SK-N-SH treated with all-trans-retinoic acid at 6 μM for 48 hours (cell line): ENCODE measurements at regions not wholly inside any gene's neighbourhood (a gene's known extent, or its start where the extent isn't known, plus 50 kb on each side); places are given as distances from the start of the nearest gene placed in this dataset.

Source experiments
- ATAC-seq: fragments of 200-7000 bp; cut with Tn5 transposase; 3 replicates; pipeline ENCODE4 v1.9.1; 2020; ENCODE audit warnings: mild to moderate bottlenecking, moderate library complexity
- ARNTL ChIP-seq: fragments of 450-650 bp; formaldehyde crosslinking; IDR thresholded peaks from 2 replicates; pipeline ENCODE4 v1.5.0; 2020; ENCODE audit warnings: low read depth, mild to moderate bottlenecking, moderate library complexity, borderline replicate concordance
- BACH2 ChIP-seq: fragments of 250-450 bp; sonication (Bioruptor Pico); IDR thresholded peaks from 2 replicates; pipeline ENCODE4 v1.9.0; 2021; ENCODE audit warnings: mild to moderate bottlenecking, borderline replicate concordance
- CREB5 ChIP-seq: fragments of 250-450 bp; sonication (Bioruptor Pico); IDR thresholded peaks from 2 replicates; pipeline ENCODE4 v1.5.1; 2020; ENCODE audit warnings: low read depth, mild to moderate bottlenecking, moderate library complexity
- CSDC2 ChIP-seq: fragments of 250-450 bp; sonication (Bioruptor Pico); IDR thresholded peaks from 2 replicates; pipeline ENCODE4 v1.5.0; 2020; ENCODE audit warnings: mild to moderate bottlenecking, moderate library complexity
- CSRNP3 ChIP-seq: fragments of 250-450 bp; sonication (Bioruptor Pico); IDR thresholded peaks from 2 replicates; pipeline ENCODE4 v1.5.1; 2021; ENCODE audit warnings: mild to moderate bottlenecking, moderate library complexity
- GLIS3 ChIP-seq: fragments of 250-450 bp; sonication (Bioruptor Pico); IDR thresholded peaks from 2 replicates; pipeline ENCODE4 v1.5.0; 2020; ENCODE audit warnings: mild to moderate bottlenecking, moderate library complexity
- ISL1 ChIP-seq: fragments of 250-450 bp; sonication (Bioruptor Pico); IDR thresholded peaks from 2 replicates; pipeline ENCODE4 v2.1.2; 2022; ENCODE audit warnings: mild to moderate bottlenecking, moderate library complexity
- OSR1 ChIP-seq: fragments of 250-450 bp; sonication (Bioruptor Pico); IDR thresholded peaks from 2 replicates; pipeline ENCODE4 v1.8.0; 2022; ENCODE audit warnings: moderate library complexity, mild to moderate bottlenecking, inconsistent platforms
- PATZ1 ChIP-seq: fragments of 250-450 bp; sonication (Bioruptor Pico); IDR thresholded peaks from 2 replicates; pipeline ENCODE4 v1.8.0; 2020; ENCODE audit warnings: mild to moderate bottlenecking, moderate library complexity, borderline replicate concordance
- POU6F1 ChIP-seq: fragments of 250-450 bp; sonication (Bioruptor Pico); IDR thresholded peaks from 2 replicates; pipeline ENCODE4 v1.8.0; 2021; ENCODE audit warnings: low read depth, mild to moderate bottlenecking, moderate library complexity, borderline replicate concordance
- PPARA ChIP-seq: fragments of 250-450 bp; sonication (Bioruptor Pico); IDR thresholded peaks from 2 replicates; pipeline ENCODE4 v1.5.0; 2020; ENCODE audit warnings: mild to moderate bottlenecking, borderline replicate concordance
- RARB ChIP-seq: fragments of 250-450 bp; sonication (Bioruptor Pico); IDR thresholded peaks from 2 replicates; pipeline ENCODE4 v1.8.0; 2021; ENCODE audit warnings: mild to moderate bottlenecking, moderate library complexity
- SNAI2 ChIP-seq: fragments of 250-450 bp; sonication (Bioruptor Pico); IDR thresholded peaks from 2 replicates; pipeline ENCODE4 v1.5.0; 2020; ENCODE audit warnings: mild to moderate bottlenecking, moderate library complexity
- TCF4 ChIP-seq: fragments of 250-450 bp; sonication (Bioruptor Pico); IDR thresholded peaks from 2 replicates; pipeline ENCODE4 v1.8.0; 2021; ENCODE audit warnings: mild to moderate bottlenecking, moderate library complexity, borderline replicate concordance
- TOX ChIP-seq: fragments of 250-450 bp; sonication (Bioruptor Pico); IDR thresholded peaks from 2 replicates; pipeline ENCODE4 v1.8.0; 2021; ENCODE audit warnings: mild to moderate bottlenecking, moderate library complexity, borderline replicate concordance
- ZC3H10 ChIP-seq: fragments of 250-450 bp; sonication (Bioruptor Pico); IDR thresholded peaks from 2 replicates; pipeline ENCODE4 v1.5.1; 2021; ENCODE audit warnings: mild to moderate bottlenecking, moderate library complexity
- ZFP3 ChIP-seq: fragments of 250-450 bp; sonication (Bioruptor Pico); IDR thresholded peaks from 2 replicates; pipeline ENCODE4 v1.5.0; 2020; ENCODE audit warnings: mild to moderate bottlenecking, moderate library complexity
- ZNF565 ChIP-seq: fragments of 450-650 bp; formaldehyde crosslinking; conservative IDR thresholded peaks from 2 replicates; pipeline ENCODE4 v1.5.0; 2020; ENCODE audit warnings: low read depth, mild to moderate bottlenecking, moderate library complexity
- ZNF70 ChIP-seq: fragments of 450-650 bp; formaldehyde crosslinking; IDR thresholded peaks from 2 replicates; pipeline ENCODE4 v1.5.0; 2020; ENCODE audit warnings: mild to moderate bottlenecking, moderate library complexity
- ZNF8 ChIP-seq: fragments of 450-650 bp; formaldehyde crosslinking; IDR thresholded peaks from 2 replicates; pipeline ENCODE4 v1.5.0; 2020; ENCODE audit warnings: mild to moderate bottlenecking, moderate library complexity

GRCh38 chr4:189215574-189215973, 725.1 kb upstream of the FRG1 start:
- TF ChIP-seq ZFP3 (no peak), ISL1 (CRISPR knock-in tag) (no peak), CREB5 (no peak), SNAI2 (no peak), BACH2 (CRISPR knock-in tag) (no peak), ZNF70 (CRISPR knock-in tag) (no peak), ARNTL (CRISPR knock-in tag) (no peak), RARB (CRISPR knock-in tag) (no peak), POU6F1 (CRISPR knock-in tag) (no peak), GLIS3 (CRISPR knock-in tag) (no peak), ZC3H10 (CRISPR knock-in tag) (no peak), TOX (CRISPR knock-in tag) (no peak), PATZ1 (CRISPR knock-in tag) (no peak), ZNF8 (CRISPR knock-in tag) (no peak), ZNF565 (no peak), PPARA (CRISPR knock-in tag) (no peak), OSR1 (CRISPR knock-in tag) (no peak), CSDC2 (CRISPR knock-in tag) (no peak), TCF4 (CRISPR knock-in tag) (no peak)
- TF ChIP-seq, all 23 proteins: peak for 0
- no peak for ATAC-seq

- ATAC-seq, result no peak
Measured at GRCh38 chr4:189221691-189222090, 719.0 kb upstream of the FRG1 start.

More at GRCh38 chr4:189221691-189222090, 719.0 kb upstream of the FRG1 start:
- TF ChIP-seq BACH2 (CRISPR knock-in tag), result no peak
- no peak for TF ChIP-seq CREB5
- no peak for TF ChIP-seq TCF4 (CRISPR knock-in tag)
- TF ChIP-seq ISL1 (CRISPR knock-in tag), result no peak
- no peak for TF ChIP-seq PATZ1 (CRISPR knock-in tag)
- TF ChIP-seq TOX (CRISPR knock-in tag), result no peak
- no peak for TF ChIP-seq ZC3H10 (CRISPR knock-in tag)
- no peak for TF ChIP-seq ZNF70 (CRISPR knock-in tag)
- TF ChIP-seq CSRNP3, result no peak
- TF ChIP-seq SNAI2, result no peak
- no peak for TF ChIP-seq CSDC2 (CRISPR knock-in tag)
- no peak for TF ChIP-seq ZNF8 (CRISPR knock-in tag)
- TF ChIP-seq ARNTL (CRISPR knock-in tag), result no peak
